ENCODE measurements at regions not wholly inside any gene's neighbourhood (a gene's known extent, or its start where the extent isn't known, plus 50 kb on each side); places are given as distances from the start of the nearest gene placed in this dataset.

GRCh38 chr11:80846979-80847378 lies 1406.1 kb upstream of the TENM4 start:
- Mint-ChIP-seq H3K4me1 (no peaks in the 10 kb centered on the region), H3K4me3 (no peak overlapping the region), H3K27ac (no peak overlapping the region), H3K27me3 (no peaks in the 10 kb centered on the region), H3K36me3 (peaks cover 0 to 6% (median 0%) of the 10 kb centered on the region in 3 donors), H3K9me3 (peaks cover 0 to 21% (median 9%) of the 10 kb centered on the region in 9 donors)
- POLR2A ChIA-PET = no interaction called here
- DNase-seq (no peak), ATAC-seq (no peak)

GRCh38 chr11:80846442-80846841 lies 1405.6 kb upstream of the TENM4 start:
- Mint-ChIP-seq H3K36me3 (peaks cover 0 to 6% (median 0%) of the 10 kb centered on the region in 3 donors), H3K4me1 (no peaks in the 10 kb centered on the region), H3K27me3 (no peaks in the 10 kb centered on the region), H3K4me3 (no peak overlapping the region), H3K27ac (no peak overlapping the region), H3K9me3 (peaks cover 0 to 23% (median 9%) of the 10 kb centered on the region in 9 donors)
- no peak for ATAC-seq
- no peak for DNase-seq
- POLR2A ChIA-PET = no interaction called here

- no peak overlapping the region for H3K4me3 Mint-ChIP-seq
- no peaks in the 10 kb centered on the region for H3K4me1 Mint-ChIP-seq
- no peaks in the 10 kb centered on the region for H3K27me3 Mint-ChIP-seq
- no peak for DNase-seq
- POLR2A ChIA-PET = no interaction called here
- no peak for ATAC-seq
- H3K27ac Mint-ChIP-seq = no peak overlapping the region
- peaks cover 0 to 24% (median 9%) of the 10 kb centered on the region in 9 donors for H3K9me3 Mint-ChIP-seq
- H3K36me3 Mint-ChIP-seq = peaks cover 0 to 6% (median 0%) of the 10 kb centered on the region in 3 donors
These were observed 1403.4 kb upstream of the TENM4 start for GRCh38 chr11:80844110-80844819.

- Mint-ChIP-seq H3K4me3 (no peak overlapping the region), H3K27ac (no peak overlapping the region), H3K9me3 (peaks cover 0 to 20% (median 9%) of the 10 kb centered on the region in 9 donors), H3K4me1 (no peaks in the 10 kb centered on the region), H3K36me3 (peaks cover 0 to 6% (median 0%) of the 10 kb centered on the region in 3 donors), H3K27me3 (no peaks in the 10 kb centered on the region)
- ATAC-seq (no peak), DNase-seq (no peak)
- POLR2A ChIA-PET = no interaction called here
These were observed 1402.6 kb upstream of the TENM4 start for GRCh38 chr11:80843266-80843974.

GRCh38 chr11:80842246-80842645 lies 1401.4 kb upstream of the TENM4 start:
- H3K4me3 Mint-ChIP-seq = no peak overlapping the region
- no peak overlapping the region for H3K27ac Mint-ChIP-seq
- H3K4me1 Mint-ChIP-seq = no peaks in the 10 kb centered on the region
- ATAC-seq = no peak
- H3K36me3 Mint-ChIP-seq = peaks cover 0 to 5% (median 0%) of the 10 kb centered on the region in 3 donors
- DNase-seq = no peak
- POLR2A ChIA-PET = no interaction called here
- H3K27me3 Mint-ChIP-seq = no peaks in the 10 kb centered on the region
- peaks cover 0 to 19% (median 8%) of the 10 kb centered on the region in 9 donors for H3K9me3 Mint-ChIP-seq

- no peak overlapping the region for H3K27ac Mint-ChIP-seq
These were observed 1400.8 kb upstream of the TENM4 start for GRCh38 chr11:80841675-80842074.

GRCh38 chr11:80838153-80838552 lies 1397.3 kb upstream of the TENM4 start:
- no peaks in the 10 kb centered on the region for H3K4me1 Mint-ChIP-seq
- DNase-seq (no peak), ATAC-seq (no peak)
- POLR2A ChIA-PET = no interaction called here
- no peaks in the 10 kb centered on the region for H3K27me3 Mint-ChIP-seq
- peaks cover 0 to 17% (median 5%) of the 10 kb centered on the region in 9 donors for H3K9me3 Mint-ChIP-seq
- peaks cover 0 to 5% (median 0%) of the 10 kb centered on the region in 3 donors for H3K36me3 Mint-ChIP-seq
- no peak overlapping the region for H3K4me3 Mint-ChIP-seq
- no peak overlapping the region for H3K27ac Mint-ChIP-seq

More at GRCh38 chr11:80841675-80842074, 1400.8 kb upstream of the TENM4 start:
- Mint-ChIP-seq H3K27me3 (no peaks in the 10 kb centered on the region), H3K4me3 (no peak overlapping the region), H3K4me1 (no peaks in the 10 kb centered on the region), H3K36me3 (no peaks in the 10 kb centered on the region), H3K9me3 (peaks cover 0 to 15% (median 8%) of the 10 kb centered on the region in 9 donors)
- DNase-seq (no peak), ATAC-seq (no peak)
- POLR2A ChIA-PET = no interaction called here

- no peak overlapping the region for H3K27ac Mint-ChIP-seq
- H3K36me3 Mint-ChIP-seq = peaks cover 0 to 5% (median 0%) of the 10 kb centered on the region in 3 donors
- H3K27me3 Mint-ChIP-seq = no peaks in the 10 kb centered on the region
- peaks cover 0 to 17% (median 4%) of the 10 kb centered on the region in 9 donors for H3K9me3 Mint-ChIP-seq
- DNase-seq = no peak
- ATAC-seq = no peak
- no peak overlapping the region for H3K4me3 Mint-ChIP-seq
- POLR2A ChIA-PET = no interaction called here
- H3K4me1 Mint-ChIP-seq = no peaks in the 10 kb centered on the region
These were observed 1396.2 kb upstream of the TENM4 start for GRCh38 chr11:80837051-80837450.

- Mint-ChIP-seq H3K36me3 (peaks cover 0 to 5% (median 0%) of the 10 kb centered on the region in 3 donors), H3K4me1 (no peaks in the 10 kb centered on the region), H3K27ac (no peak overlapping the region), H3K9me3 (peaks cover 0 to 10% (median 8%) of the 10 kb centered on the region in 9 donors), H3K27me3 (no peaks in the 10 kb centered on the region), H3K4me3 (no peak overlapping the region)
- no peak for ATAC-seq
- POLR2A ChIA-PET = no interaction called here
- DNase-seq = no peak
These were observed 1390.5 kb upstream of the TENM4 start for GRCh38 chr11:80831374-80831773.

- Mint-ChIP-seq H3K4me1 (no peaks in the 10 kb centered on the region), H3K36me3 (no peaks in the 10 kb centered on the region), H3K27me3 (no peaks in the 10 kb centered on the region), H3K9me3 (peaks cover 0 to 9% (median 0%) of the 10 kb centered on the region in 9 donors), H3K27ac (no peak overlapping the region), H3K4me3 (no peak overlapping the region)
- DNase-seq (no peak), ATAC-seq (no peak)
- POLR2A ChIA-PET = no interaction called here
These were observed 1387.0 kb upstream of the TENM4 start for GRCh38 chr11:80827781-80828180.

- POLR2A ChIA-PET = no interaction called here
- Mint-ChIP-seq H3K27ac (no peak overlapping the region), H3K9me3 (peaks cover 0 to 9% (median 0%) of the 10 kb centered on the region in 9 donors), H3K36me3 (no peaks in the 10 kb centered on the region), H3K4me1 (no peaks in the 10 kb centered on the region), H3K27me3 (no peaks in the 10 kb centered on the region), H3K4me3 (no peak overlapping the region)
- no peak for DNase-seq
- no peak for ATAC-seq
These were observed 1386.0 kb upstream of the TENM4 start for GRCh38 chr11:80826808-80827207.

- Mint-ChIP-seq H3K27me3 (no peaks in the 10 kb centered on the region), H3K36me3 (no peaks in the 10 kb centered on the region), H3K4me1 (no peaks in the 10 kb centered on the region), H3K4me3 (no peak overlapping the region), H3K9me3 (peaks cover 0 to 6% (median 2%) of the 10 kb centered on the region in 9 donors), H3K27ac (no peak overlapping the region)
- ATAC-seq (no peak), DNase-seq (no peak)
- POLR2A ChIA-PET = no interaction called here
These were observed 1381.5 kb upstream of the TENM4 start for GRCh38 chr11:80822308-80822707.

GRCh38 chr11:80819271-80819670 lies 1378.4 kb upstream of the TENM4 start:
- peaks cover 0 to 17% (median 5%) of the 10 kb centered on the region in 9 donors for H3K9me3 Mint-ChIP-seq
- no peaks in the 10 kb centered on the region for H3K27me3 Mint-ChIP-seq
- H3K27ac Mint-ChIP-seq = no peak overlapping the region
- H3K36me3 Mint-ChIP-seq = no peaks in the 10 kb centered on the region
- DNase-seq (no peak), ATAC-seq (no peak)
- POLR2A ChIA-PET = no interaction called here
- peaks cover 0 to 3% (median 0%) of the 10 kb centered on the region in 4 donors for H3K4me1 Mint-ChIP-seq
- H3K4me3 Mint-ChIP-seq = no peak overlapping the region
